SK-N-SH treated with all-trans-retinoic acid at 6 μM for 48 hours (cell line): ENCODE measurements at regions not wholly inside any gene's neighbourhood (a gene's known extent, or its start where the extent isn't known, plus 50 kb on each side); places are given as distances from the start of the nearest gene placed in this dataset.

Experiments used
- ATAC-seq: fragments of 200-7000 bp; cut with Tn5 transposase; 3 replicates; pipeline ENCODE4 v1.9.1; 2020; ENCODE audit warnings: mild to moderate bottlenecking, moderate library complexity
- ARNTL ChIP-seq: fragments of 450-650 bp; formaldehyde crosslinking; IDR thresholded peaks from 2 replicates; pipeline ENCODE4 v1.5.0; 2020; ENCODE audit warnings: low read depth, mild to moderate bottlenecking, moderate library complexity, borderline replicate concordance
- CSDC2 ChIP-seq: fragments of 250-450 bp; sonication (Bioruptor Pico); IDR thresholded peaks from 2 replicates; pipeline ENCODE4 v1.5.0; 2020; ENCODE audit warnings: mild to moderate bottlenecking, moderate library complexity
- ESRRG ChIP-seq: fragments of 250-450 bp; sonication (Bioruptor Pico); IDR thresholded peaks from 2 replicates; pipeline ENCODE4 v1.6.1; 2021; ENCODE audit warnings: mild to moderate bottlenecking
- ISL1 ChIP-seq: fragments of 250-450 bp; sonication (Bioruptor Pico); IDR thresholded peaks from 2 replicates; pipeline ENCODE4 v2.1.2; 2022; ENCODE audit warnings: mild to moderate bottlenecking, moderate library complexity
- OSR1 ChIP-seq: fragments of 250-450 bp; sonication (Bioruptor Pico); IDR thresholded peaks from 2 replicates; pipeline ENCODE4 v1.8.0; 2022; ENCODE audit warnings: moderate library complexity, mild to moderate bottlenecking, inconsistent platforms
- PATZ1 ChIP-seq: fragments of 250-450 bp; sonication (Bioruptor Pico); IDR thresholded peaks from 2 replicates; pipeline ENCODE4 v1.8.0; 2020; ENCODE audit warnings: mild to moderate bottlenecking, moderate library complexity, borderline replicate concordance
- PPARA ChIP-seq: fragments of 250-450 bp; sonication (Bioruptor Pico); IDR thresholded peaks from 2 replicates; pipeline ENCODE4 v1.5.0; 2020; ENCODE audit warnings: mild to moderate bottlenecking, borderline replicate concordance
- RARB ChIP-seq: fragments of 250-450 bp; sonication (Bioruptor Pico); IDR thresholded peaks from 2 replicates; pipeline ENCODE4 v1.8.0; 2021; ENCODE audit warnings: mild to moderate bottlenecking, moderate library complexity
- SNAI2 ChIP-seq: fragments of 250-450 bp; sonication (Bioruptor Pico); IDR thresholded peaks from 2 replicates; pipeline ENCODE4 v1.5.0; 2020; ENCODE audit warnings: mild to moderate bottlenecking, moderate library complexity
- TCF4 ChIP-seq: fragments of 250-450 bp; sonication (Bioruptor Pico); IDR thresholded peaks from 2 replicates; pipeline ENCODE4 v1.8.0; 2021; ENCODE audit warnings: mild to moderate bottlenecking, moderate library complexity, borderline replicate concordance
- TOX ChIP-seq: fragments of 250-450 bp; sonication (Bioruptor Pico); IDR thresholded peaks from 2 replicates; pipeline ENCODE4 v1.8.0; 2021; ENCODE audit warnings: mild to moderate bottlenecking, moderate library complexity, borderline replicate concordance
- ZC3H10 ChIP-seq: fragments of 250-450 bp; sonication (Bioruptor Pico); IDR thresholded peaks from 2 replicates; pipeline ENCODE4 v1.5.1; 2021; ENCODE audit warnings: mild to moderate bottlenecking, moderate library complexity
- ZFP3 ChIP-seq: fragments of 250-450 bp; sonication (Bioruptor Pico); IDR thresholded peaks from 2 replicates; pipeline ENCODE4 v1.5.0; 2020; ENCODE audit warnings: mild to moderate bottlenecking, moderate library complexity
- ZFP30 ChIP-seq: fragments of 450-650 bp; formaldehyde crosslinking; IDR thresholded peaks from 2 replicates; pipeline ENCODE4 v1.5.0; 2022; ENCODE audit warnings: mild to moderate bottlenecking, moderate library complexity
- ZNF565 ChIP-seq: fragments of 450-650 bp; formaldehyde crosslinking; conservative IDR thresholded peaks from 2 replicates; pipeline ENCODE4 v1.5.0; 2020; ENCODE audit warnings: low read depth, mild to moderate bottlenecking, moderate library complexity
- ZNF70 ChIP-seq: fragments of 450-650 bp; formaldehyde crosslinking; IDR thresholded peaks from 2 replicates; pipeline ENCODE4 v1.5.0; 2020; ENCODE audit warnings: mild to moderate bottlenecking, moderate library complexity
- ZNF8 ChIP-seq: fragments of 450-650 bp; formaldehyde crosslinking; IDR thresholded peaks from 2 replicates; pipeline ENCODE4 v1.5.0; 2020; ENCODE audit warnings: mild to moderate bottlenecking, moderate library complexity
- TF ChIP-seq, protein P1 (sequence below): fragments of 250-450 bp; sonication (Bioruptor Pico); IDR thresholded peaks from 2 replicates; pipeline ENCODE4 v1.5.1; 2021; ENCODE audit warnings: mild to moderate bottlenecking, moderate library complexity
- TF ChIP-seq, protein P2 (sequence below): fragments of 250-450 bp; sonication (Bioruptor Pico); IDR thresholded peaks from 2 replicates; pipeline ENCODE4 v1.5.0; 2020; ENCODE audit warnings: mild to moderate bottlenecking, moderate library complexity
- TF ChIP-seq, protein P3 (sequence below): fragments of 250-450 bp; sonication (Bioruptor Pico); IDR thresholded peaks from 2 replicates; pipeline ENCODE4 v1.5.1; 2020; ENCODE audit warnings: low read depth, mild to moderate bottlenecking, moderate library complexity

DNA sequence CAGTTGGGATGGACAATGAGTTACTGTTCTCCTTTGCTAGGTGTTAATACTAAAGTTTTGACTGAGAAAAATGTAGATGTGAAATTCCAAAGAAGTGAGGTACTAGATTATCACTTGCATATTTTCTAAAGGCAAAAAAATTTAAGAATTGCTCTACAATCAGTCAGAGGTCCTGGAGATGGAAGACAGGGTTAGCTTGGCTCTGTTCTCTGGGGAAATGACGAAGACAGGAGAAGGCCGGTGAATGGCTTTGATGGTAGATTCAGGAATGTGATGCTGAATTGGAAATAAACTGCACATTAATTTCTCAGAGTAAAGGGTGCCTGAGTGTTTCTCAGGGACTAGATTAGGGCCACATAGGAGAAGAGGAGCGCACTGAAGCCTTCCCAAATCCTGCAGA is 214.0 kb upstream of the LEF1 start:
- no peak for ATAC-seq
- TF ChIP-seq, protein P1, sequence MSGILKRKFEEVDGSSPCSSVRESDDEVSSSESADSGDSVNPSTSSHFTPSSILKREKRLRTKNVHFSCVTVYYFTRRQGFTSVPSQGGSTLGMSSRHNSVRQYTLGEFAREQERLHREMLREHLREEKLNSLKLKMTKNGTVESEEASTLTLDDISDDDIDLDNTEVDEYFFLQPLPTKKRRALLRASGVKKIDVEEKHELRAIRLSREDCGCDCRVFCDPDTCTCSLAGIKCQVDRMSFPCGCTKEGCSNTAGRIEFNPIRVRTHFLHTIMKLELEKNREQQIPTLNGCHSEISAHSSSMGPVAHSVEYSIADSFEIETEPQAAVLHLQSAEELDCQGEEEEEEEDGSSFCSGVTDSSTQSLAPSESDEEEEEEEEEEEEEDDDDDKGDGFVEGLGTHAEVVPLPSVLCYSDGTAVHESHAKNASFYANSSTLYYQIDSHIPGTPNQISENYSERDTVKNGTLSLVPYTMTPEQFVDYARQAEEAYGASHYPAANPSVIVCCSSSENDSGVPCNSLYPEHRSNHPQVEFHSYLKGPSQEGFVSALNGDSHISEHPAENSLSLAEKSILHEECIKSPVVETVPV (CRISPR knock-in tag) = no peak
- TF ChIP-seq ZNF8 (CRISPR knock-in tag) (no peak), ZC3H10 (no peak), ESRRG (CRISPR knock-in tag) (no peak), CSDC2 (CRISPR knock-in tag) (no peak), ZNF565 (no peak), TOX (no peak), ARNTL (CRISPR knock-in tag) (no peak)

DNA sequence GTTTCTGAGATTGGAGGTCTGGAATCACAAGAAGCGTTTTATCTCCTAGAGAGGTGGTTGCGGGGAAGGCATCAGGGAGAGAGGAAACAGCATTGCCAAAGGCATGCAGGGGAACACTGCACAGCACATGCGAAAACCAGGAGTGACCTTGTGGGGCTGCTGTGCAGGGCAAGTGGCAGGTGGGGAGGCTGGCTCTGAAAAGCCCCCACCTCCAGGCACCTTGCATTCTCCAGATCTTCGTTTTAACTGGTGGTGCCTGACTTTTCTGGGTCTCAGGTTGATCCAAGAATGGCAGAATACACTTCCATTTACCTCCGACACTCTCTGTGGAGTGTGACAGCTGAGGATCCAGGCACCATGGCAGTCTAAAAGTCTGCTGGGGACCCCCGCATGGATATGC is 209.4 kb upstream of the LEF1 start:
- no peak for TF ChIP-seq PPARA (CRISPR knock-in tag)
- no peak for TF ChIP-seq ZFP30
- no peak for TF ChIP-seq ZNF70 (CRISPR knock-in tag)
- no peak for TF ChIP-seq ZFP3 (CRISPR knock-in tag)
- no peak for TF ChIP-seq CSDC2 (CRISPR knock-in tag)
- no peak for TF ChIP-seq ZNF565
- no peak for TF ChIP-seq PATZ1 (CRISPR knock-in tag)
- no peak for TF ChIP-seq RARB (CRISPR knock-in tag)
- TF ChIP-seq ISL1 (CRISPR knock-in tag) = no peak
- TF ChIP-seq, protein P2, sequence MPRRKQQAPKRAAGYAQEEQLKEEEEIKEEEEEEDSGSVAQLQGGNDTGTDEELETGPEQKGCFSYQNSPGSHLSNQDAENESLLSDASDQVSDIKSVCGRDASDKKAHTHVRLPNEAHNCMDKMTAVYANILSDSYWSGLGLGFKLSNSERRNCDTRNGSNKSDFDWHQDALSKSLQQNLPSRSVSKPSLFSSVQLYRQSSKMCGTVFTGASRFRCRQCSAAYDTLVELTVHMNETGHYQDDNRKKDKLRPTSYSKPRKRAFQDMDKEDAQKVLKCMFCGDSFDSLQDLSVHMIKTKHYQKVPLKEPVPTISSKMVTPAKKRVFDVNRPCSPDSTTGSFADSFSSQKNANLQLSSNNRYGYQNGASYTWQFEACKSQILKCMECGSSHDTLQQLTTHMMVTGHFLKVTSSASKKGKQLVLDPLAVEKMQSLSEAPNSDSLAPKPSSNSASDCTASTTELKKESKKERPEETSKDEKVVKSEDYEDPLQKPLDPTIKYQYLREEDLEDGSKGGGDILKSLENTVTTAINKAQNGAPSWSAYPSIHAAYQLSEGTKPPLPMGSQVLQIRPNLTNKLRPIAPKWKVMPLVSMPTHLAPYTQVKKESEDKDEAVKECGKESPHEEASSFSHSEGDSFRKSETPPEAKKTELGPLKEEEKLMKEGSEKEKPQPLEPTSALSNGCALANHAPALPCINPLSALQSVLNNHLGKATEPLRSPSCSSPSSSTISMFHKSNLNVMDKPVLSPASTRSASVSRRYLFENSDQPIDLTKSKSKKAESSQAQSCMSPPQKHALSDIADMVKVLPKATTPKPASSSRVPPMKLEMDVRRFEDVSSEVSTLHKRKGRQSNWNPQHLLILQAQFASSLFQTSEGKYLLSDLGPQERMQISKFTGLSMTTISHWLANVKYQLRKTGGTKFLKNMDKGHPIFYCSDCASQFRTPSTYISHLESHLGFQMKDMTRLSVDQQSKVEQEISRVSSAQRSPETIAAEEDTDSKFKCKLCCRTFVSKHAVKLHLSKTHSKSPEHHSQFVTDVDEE (CRISPR knock-in tag) = no peak
- no peak for TF ChIP-seq ZC3H10
- TF ChIP-seq SNAI2 = no peak
- no peak for TF ChIP-seq TCF4 (CRISPR knock-in tag)
- TF ChIP-seq, protein P1 (CRISPR knock-in tag) = no peak
- ATAC-seq = no peak

- no peak for ATAC-seq
- TF ChIP-seq, protein P3, sequence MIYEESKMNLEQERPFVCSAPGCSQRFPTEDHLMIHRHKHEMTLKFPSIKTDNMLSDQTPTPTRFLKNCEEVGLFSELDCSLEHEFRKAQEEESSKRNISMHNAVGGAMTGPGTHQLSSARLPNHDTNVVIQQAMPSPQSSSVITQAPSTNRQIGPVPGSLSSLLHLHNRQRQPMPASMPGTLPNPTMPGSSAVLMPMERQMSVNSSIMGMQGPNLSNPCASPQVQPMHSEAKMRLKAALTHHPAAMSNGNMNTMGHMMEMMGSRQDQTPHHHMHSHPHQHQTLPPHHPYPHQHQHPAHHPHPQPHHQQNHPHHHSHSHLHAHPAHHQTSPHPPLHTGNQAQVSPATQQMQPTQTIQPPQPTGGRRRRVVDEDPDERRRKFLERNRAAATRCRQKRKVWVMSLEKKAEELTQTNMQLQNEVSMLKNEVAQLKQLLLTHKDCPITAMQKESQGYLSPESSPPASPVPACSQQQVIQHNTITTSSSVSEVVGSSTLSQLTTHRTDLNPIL (CRISPR knock-in tag) = no peak
- no peak for TF ChIP-seq TOX
- TF ChIP-seq RARB (CRISPR knock-in tag) = no peak
- no peak for TF ChIP-seq ZFP3 (CRISPR knock-in tag)
- TF ChIP-seq PPARA (CRISPR knock-in tag) = no peak
- no peak for TF ChIP-seq CSDC2 (CRISPR knock-in tag)
- no peak for TF ChIP-seq ISL1 (CRISPR knock-in tag)
- no peak for TF ChIP-seq ZFP30
- no peak for TF ChIP-seq ZNF565
These were observed 208.3 kb upstream of the LEF1 start for GRCh38 chr4:108377021-108377420.

DNA sequence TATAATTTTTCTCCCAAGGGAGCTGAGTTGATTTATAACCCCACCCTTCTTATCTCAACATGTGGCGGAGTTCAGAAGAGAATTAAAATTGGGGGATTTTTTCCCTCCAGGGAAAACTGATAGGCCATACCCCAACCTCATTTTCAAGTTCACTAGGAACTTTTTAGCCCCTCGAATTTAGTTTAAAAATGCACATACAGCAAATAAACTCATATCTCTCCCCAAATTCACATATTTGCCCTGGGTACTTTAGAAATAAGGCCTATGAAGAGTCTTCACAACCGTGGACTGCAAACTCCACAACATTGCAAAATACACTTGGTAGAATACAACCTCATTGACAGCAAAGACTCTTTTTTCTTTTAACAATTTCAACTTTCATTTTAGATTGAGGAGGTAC is 206.7 kb upstream of the LEF1 start:
- TF ChIP-seq OSR1 (CRISPR knock-in tag) = no peak
- no peak for TF ChIP-seq ESRRG (CRISPR knock-in tag)
- TF ChIP-seq TCF4 (CRISPR knock-in tag) = no peak
- no peak for TF ChIP-seq ISL1 (CRISPR knock-in tag)
- no peak for TF ChIP-seq ZFP3 (CRISPR knock-in tag)
- ATAC-seq = no peak
